Upper lobe of left lung (tissue), 6 donors: ENCODE measurements at regions not wholly inside any gene's neighbourhood (a gene's known extent, or its start where the extent isn't known, plus 50 kb on each side); places are given as distances from the start of the nearest gene placed in this dataset.
A peak's percentile ranks its signal among the peaks of the same experiment; 100 is the strongest.
"Not testable (repeated sequence)": the region's sequence is repeated elsewhere in the genome, so short reads cannot be mapped to it uniquely, and the experiment has no call there.

ENCODE experiments used
- ATAC-seq, 2 donors: fragments of 200-7000 bp; cut with Tn5 transposase; one replicate each; pipeline ENCODE4 v1.9.1; 2022; ENCODE audit warnings: mild to moderate bottlenecking in 2 of 2, moderate library complexity in 2 of 2; ENCODE audit not compliant: low FRiP score in 2 of 2
- DNase-seq, 2 donors: peaks; one replicate each; pipeline ENCODE4 v3.0.0-alpha.2; 2019 to 2020
- H3K27ac ChIP-seq, 4 donors: fragments of 200-600 bp; sonication (generic); one replicate each; pipeline ENCODE4 v1.5.1; 2016 to 2019
- H3K27me3 ChIP-seq, 4 donors: fragments of 200-600 bp; sonication (generic); one replicate each; pipeline ENCODE4 v1.5.1; 2017 to 2019
- H3K36me3 ChIP-seq, 4 donors: fragments of 200-600 bp; sonication (generic); one replicate each; pipeline ENCODE4 v1.5.1; 2016 to 2019
- H3K4me1 ChIP-seq, 4 donors: fragments of 200-600 bp; sonication (generic); one replicate each; pipeline ENCODE4 v1.5.1; 2018 to 2019
- H3K4me3 ChIP-seq, 4 donors: fragments of 200-600 bp; sonication (generic); one replicate each; pipeline ENCODE4 v1.5.1; 2017 to 2019; ENCODE audit warnings: mild to moderate bottlenecking in 2 of 4, moderate library complexity in 1 of 4
- H3K9me3 ChIP-seq, 4 donors: fragments of 200-600 bp; sonication (generic); one replicate each; pipeline ENCODE4 v1.5.1; 2018 to 2019
- CTCF ChIP-seq, 6 experiments: fragments of 450-650 bp in 4 of 6; fragments of 200-600 bp in 2 of 6; sonication (generic) in 2 of 6; IDR thresholded peaks; one replicate each; pipeline ENCODE4 v1.5.1; 2016 to 2019; ENCODE audit warnings: antibody characterized with exemption in 6 of 6
- EP300 ChIP-seq, 4 donors: sonication (generic); formaldehyde crosslinking; IDR thresholded peaks; one replicate each; pipeline ENCODE4 v1.5.1; 2017; ENCODE audit warnings: antibody characterized with exemption in 4 of 4, control low read depth in 2 of 4
- POLR2A ChIP-seq, 4 donors: fragments of 450-650 bp; IDR thresholded peaks; one replicate each; pipeline ENCODE4 v1.5.1; 2016 to 2017; ENCODE audit warnings: antibody characterized with exemption in 4 of 4, mild to moderate bottlenecking in 2 of 4
- POLR2AphosphoS5 ChIP-seq, 2 donors: sonication (generic); formaldehyde crosslinking; IDR thresholded peaks; one replicate each; pipeline ENCODE4 v1.5.1; 2017; ENCODE audit warnings: antibody characterized with exemption in 2 of 2
- WGBS, 2 donors: methylation state at CpG; one replicate each; pipeline ENCODE4 v1.1.5; 2017 to 2018; 5-methylcytosine and 5-hydroxymethylcytosine counted together
- donor health status: DM: no; HTN: no; CAD: no; lungs with moderate emphysema.
- donor health status: DM: no; HTN: yes; CAD: no; lungs with severe emphysema.

GRCh38 chr2:16756831-16757644 lies 91.4 kb upstream of the CYRIA start:
- TF ChIP-seq CTCF (IDR thresholded peaks at IDR 0.05): peak; percentile 79 to 91 (median 86)
- no peak for TF ChIP-seq POLR2AphosphoS5 (IDR thresholded peaks at IDR 0.05)
- Histone ChIP-seq H3K4me1 (peaks cover 0 to 9% (median 2%) of the 10 kb centered on the region in 4 donors), H3K27me3 (no peaks in the 10 kb centered on the region), H3K9me3 (no peaks in the 10 kb centered on the region), H3K27ac (peak overlapping the region in 2 of 4 donors; percentile 19 to 40), H3K4me3 (no peak overlapping the region), H3K36me3 (no peaks in the 10 kb centered on the region)
- peak; percentile 44 to 79 for DNase-seq
- 29 to 34% methylated on average over 20 to 21 of the region's 21 CpGs for WGBS, 2 donors
- ATAC-seq: peak; percentile 90 to 95

- H3K27ac ChIP-seq: no peak overlapping the region
- H3K4me1 ChIP-seq: peaks cover 0 to 9% (median 2%) of the 10 kb centered on the region in 4 donors
- no peaks in the 10 kb centered on the region for H3K36me3 ChIP-seq
- DNase-seq (no peak), ATAC-seq (no peak)
- H3K27me3 ChIP-seq: no peaks in the 10 kb centered on the region
- WGBS, 2 donors: 66 to 83% methylated on average over 7 to 9 of the region's 9 CpGs
- no peak for TF ChIP-seq CTCF (IDR thresholded peaks at IDR 0.05)
- no peak for TF ChIP-seq EP300 (IDR thresholded peaks at IDR 0.05)
- TF ChIP-seq POLR2A (IDR thresholded peaks at IDR 0.05): no peak
- no peak for TF ChIP-seq POLR2AphosphoS5 (IDR thresholded peaks at IDR 0.05)
- H3K9me3 ChIP-seq: no peaks in the 10 kb centered on the region
- no peak overlapping the region for H3K4me3 ChIP-seq
Observed at GRCh38 chr2:16755442-16755841, 89.8 kb upstream of the CYRIA start.

- not testable (repeated sequence) for ATAC-seq, H3K4me1 ChIP-seq, DNase-seq, H3K4me3 ChIP-seq, H3K36me3 ChIP-seq, H3K27ac ChIP-seq, H3K9me3 ChIP-seq, H3K27me3 ChIP-seq
- 100% methylated on average over 1 of the region's 1 CpG for WGBS, 2 donors
Observed at GRCh38 chr2:16753025-16753424, 87.4 kb upstream of the CYRIA start.

GRCh38 chr2:16750925-16751214 lies 85.2 kb upstream of the CYRIA start:
- ATAC-seq, DNase-seq, H3K9me3 ChIP-seq, H3K27ac ChIP-seq, H3K4me3 ChIP-seq, H3K4me1 ChIP-seq, H3K36me3 ChIP-seq, H3K27me3 ChIP-seq: not testable (repeated sequence)
- WGBS, 2 donors: 93 to 100% methylated on average over 1 of the region's 1 CpG

DNA sequence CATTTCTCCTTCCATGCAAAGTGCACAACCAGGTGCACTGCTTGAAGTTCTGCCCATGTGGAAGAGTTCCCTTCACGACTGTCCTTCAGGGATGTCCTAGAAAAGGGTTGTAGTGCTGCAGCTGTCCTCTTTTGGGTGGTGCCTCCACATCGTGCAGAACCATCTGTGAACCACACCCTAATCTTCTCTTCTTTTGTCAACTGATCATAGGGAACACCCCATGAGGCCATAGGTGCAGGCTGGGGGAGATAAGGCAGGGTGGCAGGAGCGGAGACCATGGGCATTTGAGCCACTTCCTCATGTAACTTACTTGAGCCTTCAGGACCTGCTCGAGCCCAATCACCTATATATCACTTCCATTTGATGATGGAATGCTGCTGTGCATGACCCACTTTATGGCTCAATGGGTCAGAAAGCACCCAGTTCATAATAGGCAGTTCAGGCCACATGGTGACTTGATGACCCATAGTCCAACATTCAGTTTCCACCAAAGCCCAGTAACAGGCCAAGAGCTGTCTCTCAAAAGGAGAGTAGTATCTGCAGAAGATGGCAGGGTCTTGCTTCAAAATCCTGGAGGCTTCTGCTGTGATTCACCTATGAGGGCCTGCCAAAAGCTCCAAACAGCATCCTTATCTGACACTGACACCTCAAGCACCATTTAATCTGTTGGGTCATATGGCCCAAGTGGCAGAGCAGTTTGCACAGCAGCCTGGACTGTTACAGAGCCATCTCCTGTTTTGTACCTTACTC lies 84.7 kb upstream of the CYRIA start:
- H3K27me3 ChIP-seq: no peaks in the 10 kb centered on the region

GRCh38 chr2:16748511-16749266 lies 83.1 kb upstream of the CYRIA start:
- H3K27ac ChIP-seq, DNase-seq, ATAC-seq, H3K36me3 ChIP-seq, H3K4me3 ChIP-seq, H3K9me3 ChIP-seq, H3K27me3 ChIP-seq, H3K4me1 ChIP-seq: not testable (repeated sequence)
- 65 to 82% methylated on average over 1 of the region's 1 CpG for WGBS, 2 donors

More for the DNA sequence above, 84.7 kb upstream of the CYRIA start:
- Histone ChIP-seq H3K4me3 (no peak overlapping the region), H3K36me3 (no peaks in the 10 kb centered on the region), H3K4me1 (no peaks in the 10 kb centered on the region), H3K9me3 (no peaks in the 10 kb centered on the region), H3K27ac (no peak overlapping the region)
- ATAC-seq (no peak), DNase-seq (no peak)
- TF ChIP-seq POLR2AphosphoS5 (IDR thresholded peaks at IDR 0.05) (no peak), POLR2A (IDR thresholded peaks at IDR 0.05) (no peak), CTCF (IDR thresholded peaks at IDR 0.05) (no peak), EP300 (IDR thresholded peaks at IDR 0.05) (no peak)
- 91 to 97% methylated on average over 4 of the region's 4 CpGs for WGBS, 2 donors
